ENCODE measurements at regions not wholly inside any gene's neighbourhood (a gene's known extent, or its start where the extent isn't known, plus 50 kb on each side); places are given as distances from the start of the nearest gene placed in this dataset.

- no peak overlapping the region for H3K4me3 Mint-ChIP-seq
- 0 out of 2 replicates have a peak, but pooled peaks cover 1% of the 10 kb centered on the region for H3K27me3 Mint-ChIP-seq (ENCODE audit: insufficient read depth)
- H3K4me1 Mint-ChIP-seq (ENCODE audit: low read depth): peaks cover 10% of the 10 kb centered on the region
- DNase-seq: no peak
- peaks cover 2% of the 10 kb centered on the region; the same call in 1 of the 2 replicates for H3K36me3 Mint-ChIP-seq (ENCODE audit: low read depth)
- TF ChIP-seq CTCF (IDR thresholded peaks at IDR 0.05): no peak
- no peak overlapping the region for H3K27ac Mint-ChIP-seq
- peaks cover 5% of the 10 kb centered on the region for H3K9me3 Mint-ChIP-seq
Measured at GRCh38 chrX:45274576-45274975, 73.9 kb upstream of the DIPK2B start.

- Mint-ChIP-seq H3K4me3 (no peak overlapping the region), H3K36me3 (ENCODE audit: low read depth) (peaks cover 6% of the 10 kb centered on the region), H3K27ac (no peak overlapping the region), H3K4me1 (ENCODE audit: low read depth) (no peaks in the 10 kb centered on the region), H3K9me3 (no peaks in the 10 kb centered on the region), H3K27me3 (ENCODE audit: insufficient read depth) (peaks cover 9% of the 10 kb centered on the region)
- no peak for TF ChIP-seq CTCF (IDR thresholded peaks at IDR 0.05)
- DNase-seq: no peak
Measured at GRCh38 chrX:45267007-45267406, 66.3 kb upstream of the DIPK2B start.

- no peak for TF ChIP-seq CTCF (IDR thresholded peaks at IDR 0.05)
- H3K4me1 Mint-ChIP-seq (ENCODE audit: low read depth): no peaks in the 10 kb centered on the region
- peaks cover 10% of the 10 kb centered on the region for H3K27me3 Mint-ChIP-seq (ENCODE audit: insufficient read depth)
- no peak for DNase-seq
- H3K9me3 Mint-ChIP-seq: no peaks in the 10 kb centered on the region
- no peak overlapping the region for H3K4me3 Mint-ChIP-seq
- H3K27ac Mint-ChIP-seq: no peak overlapping the region
- peaks cover 6% of the 10 kb centered on the region for H3K36me3 Mint-ChIP-seq (ENCODE audit: low read depth)
Measured at GRCh38 chrX:45266456-45266855, 65.8 kb upstream of the DIPK2B start.

GRCh38 chrX:45264865-45265264 is 64.2 kb upstream of the DIPK2B start:
- Mint-ChIP-seq H3K4me3 (no peak overlapping the region), H3K4me1 (ENCODE audit: low read depth) (no peaks in the 10 kb centered on the region), H3K27ac (no peak overlapping the region), H3K27me3 (ENCODE audit: insufficient read depth) (peaks cover 10% of the 10 kb centered on the region), H3K9me3 (no peaks in the 10 kb centered on the region), H3K36me3 (ENCODE audit: low read depth) (peaks cover 6% of the 10 kb centered on the region)
- TF ChIP-seq CTCF (IDR thresholded peaks at IDR 0.05): no peak
- no peak for DNase-seq

- no peak overlapping the region for H3K4me3 Mint-ChIP-seq
- no peak overlapping the region for H3K27ac Mint-ChIP-seq
- no peak for DNase-seq
- no peak for TF ChIP-seq CTCF (IDR thresholded peaks at IDR 0.05)
- no peaks in the 10 kb centered on the region for H3K9me3 Mint-ChIP-seq
- peaks cover 6% of the 10 kb centered on the region for H3K36me3 Mint-ChIP-seq (ENCODE audit: low read depth)
- H3K27me3 Mint-ChIP-seq (ENCODE audit: insufficient read depth): peaks cover 3% of the 10 kb centered on the region
- H3K4me1 Mint-ChIP-seq (ENCODE audit: low read depth): no peaks in the 10 kb centered on the region
Measured at GRCh38 chrX:45261471-45261870, 60.8 kb upstream of the DIPK2B start.

GRCh38 chrX:45261005-45261404 is 60.3 kb upstream of the DIPK2B start:
- no peaks in the 10 kb centered on the region for H3K9me3 Mint-ChIP-seq

More at GRCh38 chrX:45261005-45261404, 60.3 kb upstream of the DIPK2B start:
- DNase-seq: no peak
- Mint-ChIP-seq H3K4me3 (no peak overlapping the region), H3K4me1 (ENCODE audit: low read depth) (no peaks in the 10 kb centered on the region), H3K27ac (no peak overlapping the region), H3K36me3 (ENCODE audit: low read depth) (peaks cover 6% of the 10 kb centered on the region), H3K27me3 (ENCODE audit: insufficient read depth) (peaks cover 3% of the 10 kb centered on the region)
- no peak for TF ChIP-seq CTCF (IDR thresholded peaks at IDR 0.05)

Data from HFFc6 (cell line).